ENCODE measurements at regions not wholly inside any gene's neighbourhood (a gene's known extent, or its start where the extent isn't known, plus 50 kb on each side); places are given as distances from the start of the nearest gene placed in this dataset.
"Not testable (repeated sequence)": the region's sequence is repeated elsewhere in the genome, so short reads cannot be mapped to it uniquely, and the experiment has no call there.

- TF ChIP-seq ZNF274 (IDR thresholded peaks at IDR 0.05; ENCODE audit: low read depth, low read length); YY1 (IDR thresholded peaks at IDR 0.05; ENCODE audit: insufficient read depth, insufficient read length); SUZ12 (IDR thresholded peaks at IDR 0.05; ENCODE audit: extremely low read depth, insufficient read depth, insufficient read length): not testable (repeated sequence)
Measured at GRCh38 chr5:42980391-42980790, 59.7 kb downstream of the ANXA2R start.
